ENCODE measurements at regions not wholly inside any gene's neighbourhood (a gene's known extent, or its start where the extent isn't known, plus 50 kb on each side); places are given as distances from the start of the nearest gene placed in this dataset.

DNA sequence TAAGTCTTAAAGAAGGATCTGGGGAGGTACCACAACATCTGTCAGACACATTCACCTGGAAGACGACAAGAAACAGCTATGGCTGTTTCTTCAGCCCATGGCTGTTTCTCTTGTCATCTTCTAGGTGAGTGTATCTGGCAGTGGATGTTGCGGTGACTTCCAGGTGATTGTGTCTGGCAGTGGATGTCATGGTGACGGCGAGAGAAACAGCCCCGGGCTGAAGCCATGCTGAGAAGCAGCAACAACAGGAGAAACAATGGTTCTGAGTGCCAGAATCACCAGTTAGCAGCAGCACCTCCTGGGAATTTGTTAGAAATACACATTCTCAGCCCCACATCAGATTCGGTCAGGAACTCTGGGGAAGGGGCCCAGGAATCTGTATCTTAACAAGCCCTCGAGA, 68.6 kb upstream of the SYPL1 start:
- no peak for TF ChIP-seq EZH2 (IDR thresholded peaks at IDR 0.05)
- no peak for TF ChIP-seq EZH2phosphoT487 (IDR thresholded peaks at IDR 0.05)
- TF ChIP-seq, protein P1, sequence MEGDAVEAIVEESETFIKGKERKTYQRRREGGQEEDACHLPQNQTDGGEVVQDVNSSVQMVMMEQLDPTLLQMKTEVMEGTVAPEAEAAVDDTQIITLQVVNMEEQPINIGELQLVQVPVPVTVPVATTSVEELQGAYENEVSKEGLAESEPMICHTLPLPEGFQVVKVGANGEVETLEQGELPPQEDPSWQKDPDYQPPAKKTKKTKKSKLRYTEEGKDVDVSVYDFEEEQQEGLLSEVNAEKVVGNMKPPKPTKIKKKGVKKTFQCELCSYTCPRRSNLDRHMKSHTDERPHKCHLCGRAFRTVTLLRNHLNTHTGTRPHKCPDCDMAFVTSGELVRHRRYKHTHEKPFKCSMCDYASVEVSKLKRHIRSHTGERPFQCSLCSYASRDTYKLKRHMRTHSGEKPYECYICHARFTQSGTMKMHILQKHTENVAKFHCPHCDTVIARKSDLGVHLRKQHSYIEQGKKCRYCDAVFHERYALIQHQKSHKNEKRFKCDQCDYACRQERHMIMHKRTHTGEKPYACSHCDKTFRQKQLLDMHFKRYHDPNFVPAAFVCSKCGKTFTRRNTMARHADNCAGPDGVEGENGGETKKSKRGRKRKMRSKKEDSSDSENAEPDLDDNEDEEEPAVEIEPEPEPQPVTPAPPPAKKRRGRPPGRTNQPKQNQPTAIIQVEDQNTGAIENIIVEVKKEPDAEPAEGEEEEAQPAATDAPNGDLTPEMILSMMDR (IDR thresholded peaks at IDR 0.05), result no peak
